GM18951 (cell line): ENCODE measurements at regions not wholly inside any gene's neighbourhood (a gene's known extent, or its start where the extent isn't known, plus 50 kb on each side); places are given as distances from the start of the nearest gene placed in this dataset.
"Not testable (repeated sequence)": the region's sequence is repeated elsewhere in the genome, so short reads cannot be mapped to it uniquely, and the experiment has no call there.

Experiments
- POLR2A ChIP-seq: IDR thresholded peaks from 4 replicates; pipeline ENCODE4 v1.6.1; 2011; ENCODE audit warnings: mild to moderate bottlenecking; ENCODE audit not compliant: insufficient read length, insufficient read depth; ENCODE audit errors: extremely low read depth
- in situ Hi-C: fragments of 300-500 bp; cut with MboI; formaldehyde crosslinking; loops from one replicate; pipeline ENCODE4 v1.12.0; 2022; ENCODE audit warnings: low sequenced_read_pairs, mixed read lengths, inconsistent platforms; ENCODE audit not compliant: unreplicated experiment

DNA sequence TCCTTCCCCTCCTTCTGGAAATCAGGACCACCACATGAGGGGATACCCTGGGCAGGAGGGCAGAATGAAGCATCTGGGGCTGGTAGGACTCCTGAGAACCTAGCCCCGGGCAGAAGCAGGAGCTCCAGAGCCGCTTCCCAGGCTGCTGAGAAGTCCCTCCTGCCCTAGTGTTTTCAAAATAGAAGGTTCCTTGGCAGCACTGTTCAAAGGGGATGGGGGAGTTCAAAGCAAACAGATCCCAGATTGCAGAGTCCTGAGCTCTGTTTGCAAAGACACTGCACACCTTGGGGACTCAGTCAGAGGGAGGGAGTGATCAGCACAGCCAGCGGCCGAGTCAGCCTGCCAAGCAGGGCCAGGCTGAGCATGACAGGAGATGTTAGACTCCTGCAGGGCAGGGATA is 177.8 kb downstream of the PTPRU start:
- in situ Hi-C loops, result no loop called here
- TF ChIP-seq POLR2A, result no peak

GRCh38 chr1:29413661-29414060 is 177.3 kb downstream of the PTPRU start:
- in situ Hi-C loops, result no loop called here
- no peak for TF ChIP-seq POLR2A

DNA sequence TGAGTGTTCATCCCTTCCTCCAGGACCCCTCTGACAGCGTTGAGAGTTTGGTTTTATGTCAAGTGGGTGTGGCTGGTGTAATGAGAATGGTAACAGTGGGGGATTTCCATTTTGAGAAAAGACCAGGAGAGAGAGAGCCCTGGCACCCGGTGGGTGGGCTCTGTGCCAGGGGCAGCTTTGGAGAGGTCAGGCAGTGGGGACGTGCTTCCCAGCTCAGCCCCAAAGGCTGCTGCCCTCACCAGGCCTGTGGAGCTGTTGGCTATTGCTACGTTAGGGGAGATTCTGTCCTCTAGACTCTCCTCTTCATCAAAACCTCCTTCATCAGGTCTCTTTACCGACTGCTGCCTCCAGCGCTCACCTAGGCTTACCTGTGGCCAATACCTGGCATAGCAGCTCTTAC is 176.3 kb downstream of the PTPRU start:
- in situ Hi-C loops, result no loop called here
- no peak for TF ChIP-seq POLR2A

GRCh38 chr1:29410476-29410875 is 174.2 kb downstream of the PTPRU start:
- TF ChIP-seq POLR2A, result no peak
- in situ Hi-C loops, result no loop called here

DNA sequence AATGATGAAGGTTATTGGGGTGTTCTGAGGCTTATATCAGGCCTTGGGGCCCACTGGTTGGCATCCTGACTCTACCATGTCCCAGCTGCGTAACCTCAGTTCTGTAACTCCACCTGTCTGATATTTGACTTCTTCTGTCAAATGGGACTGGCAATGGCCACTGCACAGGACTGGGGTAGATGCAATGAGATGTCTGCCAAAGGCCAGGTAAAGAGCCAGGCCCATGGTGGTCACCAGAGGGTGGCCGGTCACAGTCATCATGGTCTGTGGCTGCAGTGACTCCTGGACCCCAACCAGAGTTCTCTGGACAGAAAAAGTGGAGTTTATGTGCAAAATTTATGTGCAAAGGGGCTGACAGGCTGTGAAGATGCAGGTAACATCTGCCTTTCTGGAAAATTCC is 173.3 kb downstream of the PTPRU start:
- TF ChIP-seq POLR2A, result no peak
- in situ Hi-C loops, result no loop called here

DNA sequence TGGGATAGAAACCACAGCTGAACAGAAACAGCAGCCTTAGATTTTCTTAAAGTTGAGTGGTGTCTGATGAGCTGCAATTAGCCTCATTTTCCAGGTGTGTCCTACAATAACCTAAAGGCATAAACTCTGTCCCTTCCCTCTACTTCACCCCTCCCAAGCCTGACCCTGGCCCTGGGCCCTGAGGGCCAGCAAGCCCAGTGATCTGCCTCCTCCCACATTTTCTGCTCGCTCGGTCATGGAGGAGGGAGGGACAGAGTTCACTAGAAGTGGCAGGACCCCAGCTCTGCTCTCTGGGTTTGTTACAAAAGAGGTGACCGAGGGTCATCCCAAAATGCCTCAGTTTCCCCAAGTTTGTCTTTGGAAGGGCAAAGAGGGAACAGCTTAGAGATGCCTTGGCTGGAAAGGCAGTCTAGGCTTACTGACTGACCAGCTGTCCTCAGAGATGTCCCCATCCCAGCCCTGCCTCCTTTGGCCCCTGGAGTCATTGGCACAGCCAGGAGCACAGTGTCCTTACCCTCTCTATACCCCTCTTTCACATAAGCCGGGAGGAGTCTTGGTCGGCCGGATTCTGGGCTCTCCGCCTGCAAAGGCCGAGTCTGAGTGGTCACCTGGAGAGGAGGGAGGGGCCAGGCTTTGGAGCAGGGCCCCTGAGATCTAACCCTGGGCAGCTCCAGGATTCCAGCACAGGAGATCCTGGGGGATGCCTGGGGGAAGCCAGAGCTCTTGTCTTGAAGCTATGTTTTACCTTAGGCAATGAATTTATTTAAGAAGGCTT is 172.7 kb downstream of the PTPRU start:
- TF ChIP-seq POLR2A, result no peak
- in situ Hi-C loops, result no loop called here

DNA sequence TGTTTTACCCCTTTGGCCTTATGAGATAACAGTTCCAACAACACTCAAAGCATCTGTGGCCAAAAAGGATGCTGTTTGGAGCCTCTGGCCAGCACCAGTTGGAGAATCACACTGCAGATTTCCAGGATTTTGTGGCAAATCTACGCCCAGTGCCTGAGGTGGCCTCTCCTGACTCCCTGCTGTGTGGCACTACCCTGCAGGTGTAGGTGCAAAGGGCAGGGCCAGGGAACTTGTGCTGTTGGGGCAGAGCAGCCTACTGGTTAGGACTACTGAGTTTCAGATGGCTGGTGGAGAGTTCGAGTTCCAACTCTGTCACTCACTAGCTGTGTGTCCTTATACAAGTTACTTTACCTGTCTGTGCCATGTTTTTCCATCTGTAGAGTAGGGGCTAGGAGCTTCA is 170.5 kb downstream of the PTPRU start:
- TF ChIP-seq POLR2A, result no peak
- in situ Hi-C loops, result no loop called here

DNA sequence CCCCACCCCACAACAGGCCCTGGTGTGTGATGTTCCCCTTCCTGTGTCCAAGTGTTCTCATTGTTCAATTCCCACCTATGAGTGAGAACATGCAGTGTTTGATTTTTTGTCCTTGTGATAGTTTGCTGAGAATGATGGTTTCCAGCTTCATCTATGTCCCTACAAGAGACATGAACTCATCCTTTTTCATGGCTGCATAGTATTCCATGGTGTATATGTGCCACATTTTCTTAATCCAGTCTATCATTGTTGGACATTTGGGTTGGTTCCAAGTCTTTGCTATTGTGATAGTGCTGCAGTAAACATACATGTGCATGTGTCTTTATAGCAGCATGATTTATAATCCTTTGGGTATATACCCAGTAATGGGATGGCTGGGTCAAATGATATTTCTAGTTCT is 163.9 kb downstream of the PTPRU start:
- in situ Hi-C loops, result not testable (repeated sequence)

DNA sequence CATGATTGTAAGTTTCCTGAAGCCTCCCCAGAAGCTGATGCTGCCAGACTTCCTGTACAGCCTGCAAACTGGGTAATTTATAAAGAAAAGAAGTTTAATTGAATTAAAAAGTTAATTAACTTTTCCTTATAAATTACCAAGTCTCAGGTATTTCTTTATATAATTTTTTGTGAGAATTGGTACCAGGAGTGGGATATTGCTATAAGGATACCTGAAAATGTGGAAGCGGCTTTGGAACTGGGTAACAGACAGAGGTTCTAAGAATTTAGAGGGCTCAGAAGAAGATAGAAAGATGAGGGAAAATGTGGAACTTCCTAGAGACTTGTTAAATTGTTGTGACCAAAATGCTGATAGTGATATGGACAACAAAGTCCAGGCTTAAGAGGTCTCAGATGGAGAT is 163.1 kb downstream of the PTPRU start:
- in situ Hi-C loops, result no loop called here
- TF ChIP-seq POLR2A, result no peak

DNA sequence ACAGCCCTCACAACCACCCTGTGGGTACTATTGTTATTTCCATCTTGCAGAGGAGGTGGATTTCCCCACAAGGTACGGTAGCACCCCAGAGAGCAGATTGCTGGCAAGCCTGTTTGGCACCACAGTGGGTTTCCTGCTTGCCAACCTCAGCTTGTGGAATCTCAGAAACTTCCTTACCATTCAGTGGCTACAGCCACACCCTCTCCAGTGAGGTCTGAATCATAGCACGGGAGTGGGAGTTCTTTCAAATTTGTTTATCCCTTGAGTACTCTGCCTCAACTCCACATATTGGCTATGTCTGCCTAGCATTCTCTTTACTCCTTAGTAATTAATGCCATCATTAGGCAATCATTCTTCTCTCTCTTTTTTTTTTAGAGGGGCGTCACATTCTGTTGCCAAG is 162.1 kb downstream of the PTPRU start:
- no peak for TF ChIP-seq POLR2A
- in situ Hi-C loops, result no loop called here

- TF ChIP-seq POLR2A, result no peak
- in situ Hi-C loops, result no loop called here
These were observed 161.7 kb downstream of the PTPRU start for GRCh38 chr1:29397981-29398380.

- no peak for TF ChIP-seq POLR2A
- in situ Hi-C loops, result no loop called here
These were observed 160.9 kb downstream of the PTPRU start for GRCh38 chr1:29397256-29397590.

GRCh38 chr1:29396438-29397255 is 160.3 kb downstream of the PTPRU start:
- in situ Hi-C loops, result no loop called here
- TF ChIP-seq POLR2A, result no peak

- in situ Hi-C loops, result no loop called here
- no peak for TF ChIP-seq POLR2A
These were observed 159.6 kb downstream of the PTPRU start for GRCh38 chr1:29395736-29396437.
